ENCODE measurements at regions not wholly inside any gene's neighbourhood (a gene's known extent, or its start where the extent isn't known, plus 50 kb on each side); places are given as distances from the start of the nearest gene placed in this dataset.

DNA sequence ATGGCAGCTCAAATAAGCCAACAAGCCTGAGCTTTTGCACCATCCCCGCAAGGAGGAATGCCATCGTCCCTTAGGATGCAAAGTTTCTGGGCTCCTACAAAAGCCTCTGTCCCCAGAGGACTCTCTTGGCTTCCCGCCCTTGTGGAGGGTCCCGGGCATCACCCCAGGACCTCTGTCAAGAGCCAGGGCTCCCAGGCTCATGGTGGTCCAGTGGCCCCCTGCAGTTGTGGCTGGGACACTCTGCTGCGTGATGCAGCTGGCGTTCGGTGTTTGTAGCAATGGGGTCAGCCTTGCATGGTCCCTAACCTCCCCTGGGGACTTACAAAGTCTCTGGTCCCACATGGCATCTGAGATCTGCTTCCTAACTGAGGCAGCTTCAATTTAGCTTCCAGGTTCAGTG is 104.7 kb downstream of the RIPK4 start:
- Histone ChIP-seq H3K27ac (replicated peaks) (no peak overlapping the region), H3K4me3 (replicated peaks; ENCODE audit: insufficient read depth, low read length) (no peak overlapping the region), H3K27me3 (ENCODE audit: insufficient read depth, poor library complexity, severe bottlenecking) (no peaks in the 10 kb centered on the region)
- DNase-seq (ENCODE audit: low read depth in 1 of 2, low spot score in 1 of 2): no peak
- no peak for TF ChIP-seq GABPA (IDR thresholded peaks at IDR 0.05; ENCODE audit: low read depth)
- TF ChIP-seq, protein P1, sequence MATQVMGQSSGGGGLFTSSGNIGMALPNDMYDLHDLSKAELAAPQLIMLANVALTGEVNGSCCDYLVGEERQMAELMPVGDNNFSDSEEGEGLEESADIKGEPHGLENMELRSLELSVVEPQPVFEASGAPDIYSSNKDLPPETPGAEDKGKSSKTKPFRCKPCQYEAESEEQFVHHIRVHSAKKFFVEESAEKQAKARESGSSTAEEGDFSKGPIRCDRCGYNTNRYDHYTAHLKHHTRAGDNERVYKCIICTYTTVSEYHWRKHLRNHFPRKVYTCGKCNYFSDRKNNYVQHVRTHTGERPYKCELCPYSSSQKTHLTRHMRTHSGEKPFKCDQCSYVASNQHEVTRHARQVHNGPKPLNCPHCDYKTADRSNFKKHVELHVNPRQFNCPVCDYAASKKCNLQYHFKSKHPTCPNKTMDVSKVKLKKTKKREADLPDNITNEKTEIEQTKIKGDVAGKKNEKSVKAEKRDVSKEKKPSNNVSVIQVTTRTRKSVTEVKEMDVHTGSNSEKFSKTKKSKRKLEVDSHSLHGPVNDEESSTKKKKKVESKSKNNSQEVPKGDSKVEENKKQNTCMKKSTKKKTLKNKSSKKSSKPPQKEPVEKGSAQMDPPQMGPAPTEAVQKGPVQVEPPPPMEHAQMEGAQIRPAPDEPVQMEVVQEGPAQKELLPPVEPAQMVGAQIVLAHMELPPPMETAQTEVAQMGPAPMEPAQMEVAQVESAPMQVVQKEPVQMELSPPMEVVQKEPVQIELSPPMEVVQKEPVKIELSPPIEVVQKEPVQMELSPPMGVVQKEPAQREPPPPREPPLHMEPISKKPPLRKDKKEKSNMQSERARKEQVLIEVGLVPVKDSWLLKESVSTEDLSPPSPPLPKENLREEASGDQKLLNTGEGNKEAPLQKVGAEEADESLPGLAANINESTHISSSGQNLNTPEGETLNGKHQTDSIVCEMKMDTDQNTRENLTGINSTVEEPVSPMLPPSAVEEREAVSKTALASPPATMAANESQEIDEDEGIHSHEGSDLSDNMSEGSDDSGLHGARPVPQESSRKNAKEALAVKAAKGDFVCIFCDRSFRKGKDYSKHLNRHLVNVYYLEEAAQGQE (IDR thresholded peaks at IDR 0.05; ENCODE audit: insufficient replicate concordance, low read depth): no peak
- no peak for TF ChIP-seq SPI1 (IDR thresholded peaks at IDR 0.05; ENCODE audit: borderline replicate concordance, low read depth)
- TF ChIP-seq, protein P2, sequence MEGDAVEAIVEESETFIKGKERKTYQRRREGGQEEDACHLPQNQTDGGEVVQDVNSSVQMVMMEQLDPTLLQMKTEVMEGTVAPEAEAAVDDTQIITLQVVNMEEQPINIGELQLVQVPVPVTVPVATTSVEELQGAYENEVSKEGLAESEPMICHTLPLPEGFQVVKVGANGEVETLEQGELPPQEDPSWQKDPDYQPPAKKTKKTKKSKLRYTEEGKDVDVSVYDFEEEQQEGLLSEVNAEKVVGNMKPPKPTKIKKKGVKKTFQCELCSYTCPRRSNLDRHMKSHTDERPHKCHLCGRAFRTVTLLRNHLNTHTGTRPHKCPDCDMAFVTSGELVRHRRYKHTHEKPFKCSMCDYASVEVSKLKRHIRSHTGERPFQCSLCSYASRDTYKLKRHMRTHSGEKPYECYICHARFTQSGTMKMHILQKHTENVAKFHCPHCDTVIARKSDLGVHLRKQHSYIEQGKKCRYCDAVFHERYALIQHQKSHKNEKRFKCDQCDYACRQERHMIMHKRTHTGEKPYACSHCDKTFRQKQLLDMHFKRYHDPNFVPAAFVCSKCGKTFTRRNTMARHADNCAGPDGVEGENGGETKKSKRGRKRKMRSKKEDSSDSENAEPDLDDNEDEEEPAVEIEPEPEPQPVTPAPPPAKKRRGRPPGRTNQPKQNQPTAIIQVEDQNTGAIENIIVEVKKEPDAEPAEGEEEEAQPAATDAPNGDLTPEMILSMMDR (IDR thresholded peaks at IDR 0.05; ENCODE audit: insufficient read depth, low read length): no peak
- no peak for TF ChIP-seq POLR2AphosphoS5 (IDR thresholded peaks at IDR 0.05; ENCODE audit: low read depth)

DNA sequence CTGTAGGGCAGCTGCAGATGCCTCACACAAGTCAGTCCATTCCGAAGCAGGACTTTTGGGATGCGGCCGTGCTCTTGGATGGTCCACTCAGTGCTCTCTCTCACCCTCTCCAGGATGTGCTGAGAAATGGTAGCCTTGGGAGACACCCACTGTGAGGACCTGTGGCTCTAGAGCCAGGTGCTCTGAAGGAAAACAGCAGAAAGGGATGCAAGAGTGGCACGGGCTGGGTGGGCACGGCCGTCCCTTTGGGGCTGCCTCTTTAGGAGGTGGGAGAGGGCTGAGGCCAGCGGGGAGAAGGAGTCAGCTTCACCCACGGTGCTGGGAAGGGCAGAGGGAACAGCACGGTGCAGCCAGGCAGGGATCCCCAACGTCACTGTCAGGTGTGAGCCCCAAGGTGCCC is 106.1 kb downstream of the RIPK4 start:
- TF ChIP-seq GABPA (IDR thresholded peaks at IDR 0.05; ENCODE audit: low read depth): no peak
- TF ChIP-seq, protein P2 (IDR thresholded peaks at IDR 0.05; ENCODE audit: insufficient read depth, low read length): no peak
- no peak for TF ChIP-seq SPI1 (IDR thresholded peaks at IDR 0.05; ENCODE audit: borderline replicate concordance, low read depth)
- TF ChIP-seq, protein P1 (IDR thresholded peaks at IDR 0.05; ENCODE audit: insufficient replicate concordance, low read depth): no peak
- TF ChIP-seq POLR2AphosphoS5 (IDR thresholded peaks at IDR 0.05; ENCODE audit: low read depth): no peak
- Histone ChIP-seq H3K4me3 (replicated peaks; ENCODE audit: insufficient read depth, low read length) (no peak overlapping the region), H3K27me3 (ENCODE audit: insufficient read depth, poor library complexity, severe bottlenecking) (no peaks in the 10 kb centered on the region), H3K27ac (replicated peaks) (no peak overlapping the region)
- no peak for DNase-seq (ENCODE audit: low read depth in 1 of 2, low spot score in 1 of 2)

DNA sequence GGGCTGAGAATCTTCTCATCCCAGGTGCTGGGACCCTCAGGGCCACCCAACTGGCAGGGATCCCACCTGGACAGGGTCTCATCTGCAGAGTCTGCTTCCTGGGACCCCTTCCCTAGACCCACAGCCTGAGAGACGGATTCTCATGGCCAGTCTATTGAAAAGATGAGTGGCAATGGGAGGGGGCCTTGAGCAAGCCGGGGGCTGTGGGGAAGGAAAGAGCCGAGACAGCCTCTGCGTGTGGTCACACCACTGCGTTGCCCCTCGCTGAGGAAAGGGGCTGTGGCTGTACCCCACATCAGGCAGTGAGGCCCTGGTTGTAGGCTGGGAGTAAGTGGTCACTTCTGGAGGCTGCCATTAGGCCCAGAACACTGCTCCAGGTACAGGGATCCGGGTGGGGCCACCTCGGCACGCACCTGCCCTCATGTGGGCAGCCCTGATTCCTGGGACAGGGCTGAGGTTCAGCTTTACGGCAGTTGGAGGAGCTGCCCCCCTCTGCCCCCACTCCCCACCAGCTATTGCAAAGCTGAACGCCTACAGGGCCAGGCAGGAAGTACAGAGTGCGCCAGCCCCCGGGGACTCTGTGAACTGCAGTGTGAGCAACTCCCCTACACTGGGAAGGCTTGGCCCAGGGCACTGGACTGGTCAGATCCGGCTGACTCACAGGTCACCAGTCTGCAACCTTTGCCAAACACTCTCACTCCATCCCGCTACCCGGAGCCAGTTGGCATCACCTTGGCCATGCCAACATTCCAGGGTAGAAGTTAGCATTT is 106.9 kb downstream of the RIPK4 start:
- no peak for DNase-seq (ENCODE audit: low read depth in 1 of 2, low spot score in 1 of 2)
- no peak overlapping the region for H3K27ac ChIP-seq (replicated peaks)

More for the DNA sequence above, 106.9 kb downstream of the RIPK4 start:
- H3K4me3 ChIP-seq (replicated peaks; ENCODE audit: insufficient read depth, low read length): no peak overlapping the region
- TF ChIP-seq GABPA (IDR thresholded peaks at IDR 0.05; ENCODE audit: low read depth) (no peak), SPI1 (IDR thresholded peaks at IDR 0.05; ENCODE audit: borderline replicate concordance, low read depth) (no peak), POLR2AphosphoS5 (IDR thresholded peaks at IDR 0.05; ENCODE audit: low read depth) (no peak)
- TF ChIP-seq, protein P1 (IDR thresholded peaks at IDR 0.05; ENCODE audit: insufficient replicate concordance, low read depth): no peak
- TF ChIP-seq, protein P2 (IDR thresholded peaks at IDR 0.05; ENCODE audit: insufficient read depth, low read length): no peak
- no peaks in the 10 kb centered on the region for H3K27me3 ChIP-seq (ENCODE audit: insufficient read depth, poor library complexity, severe bottlenecking)
